ENCODE measurements at regions not wholly inside any gene's neighbourhood (a gene's known extent, or its start where the extent isn't known, plus 50 kb on each side); places are given as distances from the start of the nearest gene placed in this dataset.

GRCh38 chr9:33676746-33677505 lies 118.4 kb upstream of the PRSS3 start:
- Histone ChIP-seq H3K27me3 (replicated peaks; ENCODE audit: insufficient read depth) (peaks cover 7% of the 10 kb centered on the region), H3K4me3 (peak overlapping the region; percentile 73), H3K4me1 (ENCODE audit: insufficient read depth) (no peaks in the 10 kb centered on the region), H3K27ac (no peak overlapping the region), H3K9ac (peak overlapping the region; percentile 65), H3K4me2 (ENCODE audit: unreplicated experiment) (peak overlapping the region; percentile 79), H3F3A (ENCODE audit: insufficient read depth) (no peaks in the 10 kb centered on the region), H3K79me2 (ENCODE audit: insufficient read depth) (no peaks in the 10 kb centered on the region), H3K36me3 (ENCODE audit: low read depth) (no peaks in the 10 kb centered on the region), H3K9me3 (ENCODE audit: low read depth) (no peaks in the 10 kb centered on the region), H2AFZ (peak overlapping the region; percentile 84), H3K9me2 (ENCODE audit: insufficient read depth) (no peaks in the 10 kb centered on the region), H4K20me1 (ENCODE audit: insufficient read depth) (no peaks in the 10 kb centered on the region)
- peak; percentile 59 for DNase-seq
- in situ Hi-C loops (cut with MboI) = no loop called here
- peak; percentile 47 for TF ChIP-seq EZH2 (IDR thresholded peaks at IDR 0.05; ENCODE audit: insufficient read depth, poor library complexity, severe bottlenecking)
- no peak for TF ChIP-seq EZH2phosphoT487 (IDR thresholded peaks at IDR 0.05; ENCODE audit: insufficient read depth, low read depth)
- 2% methylated on average over 45 to 47 of the region's 78 CpGs for WGBS, 2 experiments (ENCODE audit: low coverage in 1 of 2, low lambda C conversion rate in 2 of 2, missing lambda C conversion rate in 2 of 2)

DNA sequence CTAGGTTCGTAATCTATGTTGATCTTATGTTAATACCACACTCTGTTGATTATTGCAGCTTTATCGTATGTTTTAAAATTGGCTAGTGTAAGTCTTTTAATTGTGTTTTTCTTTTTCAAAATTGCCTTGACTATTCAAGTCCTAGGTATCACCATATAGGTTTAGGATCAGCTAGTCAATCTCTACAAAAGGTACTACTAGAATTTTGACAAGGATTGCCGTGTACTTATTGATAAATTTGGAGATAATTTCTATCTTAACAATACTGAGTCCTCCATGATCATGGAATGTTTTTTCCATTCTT lies 117.9 kb upstream of the PRSS3 start:
- H4K20me1 ChIP-seq (ENCODE audit: insufficient read depth) = no peaks in the 10 kb centered on the region
- peaks cover 7% of the 10 kb centered on the region for H3K27me3 ChIP-seq (replicated peaks; ENCODE audit: insufficient read depth)
- TF ChIP-seq EZH2 (IDR thresholded peaks at IDR 0.05; ENCODE audit: insufficient read depth, poor library complexity, severe bottlenecking) = no peak
- no peak for TF ChIP-seq EZH2phosphoT487 (IDR thresholded peaks at IDR 0.05; ENCODE audit: insufficient read depth, low read depth)
- no peaks in the 10 kb centered on the region for H3K9me3 ChIP-seq (ENCODE audit: low read depth)
- 0 out of 2 replicates have a peak overlapping the region, but pooled peaks have one; percentile 65 for H3K9ac ChIP-seq
- WGBS, 2 experiments (ENCODE audit: low coverage in 1 of 2, low lambda C conversion rate in 2 of 2, missing lambda C conversion rate in 2 of 2) = 43 to 60% methylated on average over 3 of the region's 3 CpGs
- no peaks in the 10 kb centered on the region for H3K79me2 ChIP-seq (ENCODE audit: insufficient read depth)
- no peaks in the 10 kb centered on the region for H3K9me2 ChIP-seq (ENCODE audit: insufficient read depth)
- peak overlapping the region; percentile 84 for H2AFZ ChIP-seq
- H3K4me2 ChIP-seq (ENCODE audit: unreplicated experiment) = peak overlapping the region; percentile 36
- H3F3A ChIP-seq (ENCODE audit: insufficient read depth) = no peaks in the 10 kb centered on the region
- no peaks in the 10 kb centered on the region for H3K36me3 ChIP-seq (ENCODE audit: low read depth)
- in situ Hi-C loops (cut with MboI) = no loop called here
- H3K27ac ChIP-seq = no peak overlapping the region
- no peaks in the 10 kb centered on the region for H3K4me1 ChIP-seq (ENCODE audit: insufficient read depth)
- DNase-seq = no peak
- peak overlapping the region; percentile 73 for H3K4me3 ChIP-seq

DNA sequence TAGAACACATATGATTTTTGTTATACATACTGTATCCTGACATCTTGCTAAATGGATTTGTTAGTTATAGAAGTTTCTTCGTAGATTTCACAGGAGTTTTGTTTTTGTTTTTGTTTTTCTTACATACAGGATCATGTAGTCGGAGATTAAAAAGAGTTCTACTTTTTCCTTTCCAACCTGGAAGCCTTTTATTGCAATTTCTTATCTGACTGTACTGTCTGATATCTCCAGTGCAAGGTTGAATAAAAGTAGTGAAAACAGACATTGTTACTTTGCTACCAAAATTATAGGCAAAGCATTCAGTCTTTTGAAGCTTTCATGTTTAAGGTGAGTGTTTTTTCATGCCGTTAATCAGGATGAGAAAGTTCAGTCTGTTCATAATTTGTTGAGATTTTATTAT lies 117.4 kb upstream of the PRSS3 start:
- Histone ChIP-seq H3F3A (ENCODE audit: insufficient read depth) (no peaks in the 10 kb centered on the region), H3K4me3 (no peak overlapping the region), H3K9me3 (ENCODE audit: low read depth) (no peaks in the 10 kb centered on the region), H3K9ac (no peak overlapping the region), H3K4me2 (ENCODE audit: unreplicated experiment) (no peak overlapping the region), H3K27me3 (replicated peaks; ENCODE audit: insufficient read depth) (peaks cover 7% of the 10 kb centered on the region), H3K27ac (no peak overlapping the region), H2AFZ (no peak overlapping the region), H3K36me3 (ENCODE audit: low read depth) (no peaks in the 10 kb centered on the region), H3K9me2 (ENCODE audit: insufficient read depth) (no peaks in the 10 kb centered on the region), H3K79me2 (ENCODE audit: insufficient read depth) (no peaks in the 10 kb centered on the region), H3K4me1 (ENCODE audit: insufficient read depth) (no peaks in the 10 kb centered on the region), H4K20me1 (ENCODE audit: insufficient read depth) (no peaks in the 10 kb centered on the region)
- in situ Hi-C loops (cut with MboI) = no loop called here
- no peak for DNase-seq
- WGBS, 2 experiments (ENCODE audit: low coverage in 1 of 2, low lambda C conversion rate in 2 of 2, missing lambda C conversion rate in 2 of 2) = 64 to 69% methylated on average over 3 of the region's 3 CpGs
- TF ChIP-seq EZH2 (IDR thresholded peaks at IDR 0.05; ENCODE audit: insufficient read depth, poor library complexity, severe bottlenecking) (no peak), EZH2phosphoT487 (IDR thresholded peaks at IDR 0.05; ENCODE audit: insufficient read depth, low read depth) (no peak)

GRCh38 chr9:33682551-33682950 lies 112.8 kb upstream of the PRSS3 start:
- no peak overlapping the region for H3K4me3 ChIP-seq
- TF ChIP-seq EZH2 (IDR thresholded peaks at IDR 0.05; ENCODE audit: insufficient read depth, poor library complexity, severe bottlenecking) (no peak), EZH2phosphoT487 (IDR thresholded peaks at IDR 0.05; ENCODE audit: insufficient read depth, low read depth) (no peak)
- no peaks in the 10 kb centered on the region for H3F3A ChIP-seq (ENCODE audit: insufficient read depth)
- H3K79me2 ChIP-seq (ENCODE audit: insufficient read depth) = no peaks in the 10 kb centered on the region
- H3K36me3 ChIP-seq (ENCODE audit: low read depth) = no peaks in the 10 kb centered on the region
- H3K4me2 ChIP-seq (ENCODE audit: unreplicated experiment) = no peak overlapping the region
- DNase-seq = no peak
- no peaks in the 10 kb centered on the region for H3K9me3 ChIP-seq (ENCODE audit: low read depth)
- H3K9ac ChIP-seq = no peak overlapping the region
- no peak overlapping the region for H2AFZ ChIP-seq
- H3K9me2 ChIP-seq (ENCODE audit: insufficient read depth) = no peaks in the 10 kb centered on the region
- H3K4me1 ChIP-seq (ENCODE audit: insufficient read depth) = no peaks in the 10 kb centered on the region
- no peaks in the 10 kb centered on the region; the same call in 1 of the 2 replicates for H3K27me3 ChIP-seq (replicated peaks; ENCODE audit: insufficient read depth)
- in situ Hi-C loops (cut with MboI) = no loop called here
- 89 to 91% methylated on average over 3 of the region's 3 CpGs for WGBS, 2 experiments (ENCODE audit: low coverage in 1 of 2, low lambda C conversion rate in 2 of 2, missing lambda C conversion rate in 2 of 2)
- no peaks in the 10 kb centered on the region for H4K20me1 ChIP-seq (ENCODE audit: insufficient read depth)
- H3K27ac ChIP-seq = no peak overlapping the region
